DOHH2 (cell line): ENCODE measurements at regions not wholly inside any gene's neighbourhood (a gene's known extent, or its start where the extent isn't known, plus 50 kb on each side); places are given as distances from the start of the nearest gene placed in this dataset.

ENCODE experiments used
- H3F3A ChIP-seq: fragments of 200-600 bp; sonication (generic), shearing (Covaris generic); 2 replicates; pipeline ENCODE4 v1.6.0; 2016; ENCODE audit warnings: antibody characterized with exemption, mild to moderate bottlenecking; ENCODE audit not compliant: control insufficient read depth, insufficient read depth
- H3K27ac ChIP-seq: fragments of 200-600 bp; sonication (generic); 2 replicates; pipeline ENCODE4 v1.5.1; 2014; ENCODE audit warnings: low read depth, mild to moderate bottlenecking, low read length, moderate library complexity
- H3K27me3 ChIP-seq: fragments of 200-600 bp; sonication (generic); 2 replicates; pipeline ENCODE4 v1.6.1; 2014; ENCODE audit warnings: mild to moderate bottlenecking, low read length, mixed read lengths; ENCODE audit not compliant: control insufficient read depth
- H3K36me3 ChIP-seq: fragments of 200-600 bp; sonication (generic); 2 replicates; pipeline ENCODE4 v1.6.1; 2014; ENCODE audit warnings: mild to moderate bottlenecking, low read length, moderate library complexity, mixed read lengths; ENCODE audit not compliant: control insufficient read depth
- H3K4me1 ChIP-seq: fragments of 200-600 bp; sonication (generic); 2 replicates; pipeline ENCODE4 v1.6.1; 2014; ENCODE audit warnings: mild to moderate bottlenecking, low read length, mixed read lengths; ENCODE audit not compliant: control insufficient read depth
- H3K4me2 ChIP-seq: fragments of 200-600 bp; sonication (generic); 2 replicates; pipeline ENCODE4 v1.6.0; 2014; ENCODE audit warnings: mild to moderate bottlenecking, low read length, moderate library complexity
- H3K4me3 ChIP-seq: fragments of 200-600 bp; sonication (generic); 2 replicates; pipeline ENCODE4 v1.5.1; 2014; ENCODE audit warnings: mild to moderate bottlenecking, low read length, mixed read lengths
- H3K79me2 ChIP-seq: fragments of 200-600 bp; sonication (generic); 2 replicates; pipeline ENCODE4 v1.6.1; 2014; ENCODE audit warnings: mild to moderate bottlenecking, low read length, mixed read lengths; ENCODE audit not compliant: control insufficient read depth
- H3K9me2 ChIP-seq: fragments of 200-600 bp; sonication (generic); replicated peaks from 2 replicates; pipeline ENCODE4 v1.6.1; 2014; ENCODE audit warnings: mild to moderate bottlenecking, low read length, mixed read lengths; ENCODE audit not compliant: control insufficient read depth
- H3K9me3 ChIP-seq: fragments of 200-600 bp; sonication (generic); 2 replicates; pipeline ENCODE4 v1.6.1; 2014; ENCODE audit warnings: antibody characterized with exemption, low read length, mixed read lengths; ENCODE audit not compliant: control insufficient read depth, insufficient read depth
- H4K20me1 ChIP-seq: fragments of 200-600 bp; sonication (generic); 2 replicates; pipeline ENCODE4 v1.6.0; 2014; ENCODE audit warnings: low read depth, mild to moderate bottlenecking, antibody characterized with exemption, low read length, moderate library complexity; ENCODE audit not compliant: control insufficient read depth, insufficient read depth
- EZH2phosphoT487 ChIP-seq: fragments of 200-600 bp; sonication (generic); IDR thresholded peaks from 2 replicates; pipeline ENCODE4 v1.6.1; 2017; ENCODE audit warnings: borderline replicate concordance, mild to moderate bottlenecking, antibody characterized with exemption, low read length, moderate library complexity, mixed read lengths
- TF ChIP-seq, protein P1 (sequence below): fragments of 200-600 bp; sonication (generic); IDR thresholded peaks from one replicate; pipeline ENCODE4 v1.5.1; 2014; ENCODE audit warnings: antibody characterized with exemption, mild to moderate bottlenecking, low read depth, low read length; ENCODE audit not compliant: poor library complexity, severe bottlenecking

DNA sequence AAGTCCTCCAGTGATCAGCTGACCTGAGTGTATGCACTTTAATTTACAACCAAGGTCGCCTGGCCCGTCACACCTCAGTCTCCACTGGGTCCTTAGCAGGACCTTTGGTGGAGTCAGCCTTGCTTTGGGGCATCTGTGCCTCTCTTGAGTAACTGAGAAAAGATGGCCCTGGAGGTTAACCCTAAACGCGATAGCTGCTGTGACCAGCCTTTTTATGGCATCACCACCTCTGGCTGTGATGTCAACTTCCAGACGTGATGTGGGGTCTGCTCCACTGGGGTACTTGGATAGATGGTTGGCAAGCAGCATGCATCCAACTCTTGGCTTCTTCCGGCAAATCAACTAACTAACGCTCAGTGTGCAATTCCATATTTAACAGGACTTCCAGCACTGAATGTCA is 122.8 kb upstream of the RTL1 start:
- Histone ChIP-seq H3K9me3 (no peaks in the 10 kb centered on the region), H3K27ac (no peak overlapping the region), H3F3A (no peaks in the 10 kb centered on the region), H3K4me1 (no peaks in the 10 kb centered on the region), H3K4me3 (no peak overlapping the region), H3K36me3 (no peaks in the 10 kb centered on the region), H3K79me2 (no peaks in the 10 kb centered on the region), H3K4me2 (no peak overlapping the region), H4K20me1 (no peaks in the 10 kb centered on the region), H3K27me3 (no peaks in the 10 kb centered on the region), H3K9me2 (no peaks in the 10 kb centered on the region)
- TF ChIP-seq, protein P1, sequence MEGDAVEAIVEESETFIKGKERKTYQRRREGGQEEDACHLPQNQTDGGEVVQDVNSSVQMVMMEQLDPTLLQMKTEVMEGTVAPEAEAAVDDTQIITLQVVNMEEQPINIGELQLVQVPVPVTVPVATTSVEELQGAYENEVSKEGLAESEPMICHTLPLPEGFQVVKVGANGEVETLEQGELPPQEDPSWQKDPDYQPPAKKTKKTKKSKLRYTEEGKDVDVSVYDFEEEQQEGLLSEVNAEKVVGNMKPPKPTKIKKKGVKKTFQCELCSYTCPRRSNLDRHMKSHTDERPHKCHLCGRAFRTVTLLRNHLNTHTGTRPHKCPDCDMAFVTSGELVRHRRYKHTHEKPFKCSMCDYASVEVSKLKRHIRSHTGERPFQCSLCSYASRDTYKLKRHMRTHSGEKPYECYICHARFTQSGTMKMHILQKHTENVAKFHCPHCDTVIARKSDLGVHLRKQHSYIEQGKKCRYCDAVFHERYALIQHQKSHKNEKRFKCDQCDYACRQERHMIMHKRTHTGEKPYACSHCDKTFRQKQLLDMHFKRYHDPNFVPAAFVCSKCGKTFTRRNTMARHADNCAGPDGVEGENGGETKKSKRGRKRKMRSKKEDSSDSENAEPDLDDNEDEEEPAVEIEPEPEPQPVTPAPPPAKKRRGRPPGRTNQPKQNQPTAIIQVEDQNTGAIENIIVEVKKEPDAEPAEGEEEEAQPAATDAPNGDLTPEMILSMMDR: no peak
- TF ChIP-seq EZH2phosphoT487: no peak

DNA sequence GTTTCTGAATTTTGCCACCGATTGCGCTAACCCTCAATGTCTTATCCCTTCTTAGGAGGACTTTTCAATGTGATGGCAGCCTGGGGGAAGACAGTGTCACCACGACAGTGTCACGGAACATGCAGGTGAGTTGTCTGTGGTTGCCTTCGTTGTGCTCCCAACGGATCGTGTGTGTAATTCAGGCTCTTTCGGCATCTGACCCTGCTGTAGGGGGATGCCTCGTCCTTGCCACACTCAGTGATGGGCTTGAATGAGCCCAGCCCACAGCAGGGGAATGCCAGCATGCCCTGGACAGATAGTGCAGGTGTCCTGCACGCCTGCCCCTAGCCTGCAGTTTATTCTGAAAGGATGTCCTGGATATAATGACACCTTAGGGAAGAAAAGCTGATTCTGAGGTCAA is 123.8 kb upstream of the RTL1 start:
- Histone ChIP-seq H3K9me3 (no peaks in the 10 kb centered on the region), H3K79me2 (no peaks in the 10 kb centered on the region), H3F3A (no peaks in the 10 kb centered on the region), H3K4me1 (no peaks in the 10 kb centered on the region), H3K36me3 (no peaks in the 10 kb centered on the region), H3K27me3 (no peaks in the 10 kb centered on the region), H4K20me1 (no peaks in the 10 kb centered on the region), H3K4me2 (no peak overlapping the region), H3K27ac (no peak overlapping the region), H3K4me3 (no peak overlapping the region), H3K9me2 (no peaks in the 10 kb centered on the region)
- TF ChIP-seq EZH2phosphoT487: no peak
- TF ChIP-seq, protein P1: no peak

DNA sequence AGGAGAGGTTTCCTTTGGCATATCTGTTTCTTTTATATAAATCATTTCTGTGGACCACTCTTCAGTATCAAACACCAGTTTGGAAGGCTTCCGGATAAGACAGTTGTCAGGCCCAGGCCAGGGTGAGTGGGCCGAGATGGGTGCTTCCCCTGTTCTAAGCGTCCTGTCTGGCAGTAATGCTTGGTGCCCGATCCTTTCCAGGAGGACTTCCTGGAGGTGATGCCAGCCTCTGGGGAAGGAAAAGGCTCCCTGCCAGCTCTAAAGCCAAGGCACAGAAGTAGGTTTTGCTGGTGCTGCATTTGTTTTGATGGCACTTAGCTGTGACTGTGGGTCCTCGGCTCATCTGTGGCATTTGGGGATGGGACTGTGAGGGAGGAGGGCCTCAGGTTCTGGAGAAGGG is 124.4 kb upstream of the RTL1 start:
- Histone ChIP-seq H3K4me1 (no peaks in the 10 kb centered on the region), H3K9me3 (no peaks in the 10 kb centered on the region), H3K27ac (no peak overlapping the region), H3K4me2 (no peak overlapping the region), H3K36me3 (no peaks in the 10 kb centered on the region), H3K4me3 (no peak overlapping the region), H3K27me3 (no peaks in the 10 kb centered on the region), H3F3A (no peaks in the 10 kb centered on the region), H3K9me2 (no peaks in the 10 kb centered on the region), H3K79me2 (no peaks in the 10 kb centered on the region), H4K20me1 (no peaks in the 10 kb centered on the region)
- TF ChIP-seq, protein P1: no peak
- TF ChIP-seq EZH2phosphoT487: no peak
